Breast epithelium (tissue), 4 donors: ENCODE measurements at regions not wholly inside any gene's neighbourhood (a gene's known extent, or its start where the extent isn't known, plus 50 kb on each side); places are given as distances from the start of the nearest gene placed in this dataset.

ENCODE experiments used
- DNase-seq, 2 donors: peaks; one replicate each; pipeline ENCODE4 v3.0.0-alpha.2; 2019; ENCODE audit warnings: low spot score in 2 of 2
- H3K27ac ChIP-seq, 2 donors: fragments of 200-600 bp; sonication (generic) in 1 of 2; one replicate each; pipeline ENCODE4 v1.5.1; 2016 to 2019; ENCODE audit warnings: mild to moderate bottlenecking in 1 of 2
- H3K27me3 ChIP-seq, 2 donors: fragments of 200-600 bp; sonication (generic) in 1 of 2; one replicate each; pipeline versions ENCODE4 v1.5.1 to v1.6.0; 2017 to 2019; ENCODE audit warnings: control low read depth in 1 of 2, mild to moderate bottlenecking in 1 of 2
- H3K36me3 ChIP-seq: fragments of 200-600 bp; one replicate; pipeline ENCODE4 v1.5.1; 2019
- H3K4me1 ChIP-seq, 2 donors: fragments of 200-600 bp; sonication (generic); one replicate each; pipeline ENCODE4 v1.5.1; 2016 to 2019; ENCODE audit warnings: control low read depth in 1 of 2
- H3K4me3 ChIP-seq, 3 donors: fragments of 200-600 bp; sonication (generic); 1 replicate in 2 of 3; 2 replicates in 1 of 3; pipeline ENCODE4 v1.5.1; 2016 to 2019; ENCODE audit warnings: mild to moderate bottlenecking in 3 of 3, moderate library complexity in 2 of 3
- H3K9me3 ChIP-seq, 2 donors: fragments of 200-600 bp; sonication (generic) in 1 of 2; one replicate each; pipeline ENCODE4 v1.5.1; 2016 to 2019; ENCODE audit warnings: control low read depth in 1 of 2
- CTCF ChIP-seq, 3 donors: fragments of 450-650 bp; IDR thresholded peaks; one replicate each; pipeline ENCODE4 v1.5.1; 2016 to 2017; ENCODE audit warnings: antibody characterized with exemption in 3 of 3, mild to moderate bottlenecking in 3 of 3, moderate library complexity in 3 of 3
- POLR2A ChIP-seq: fragments of 450-650 bp; IDR thresholded peaks from one replicate; pipeline ENCODE4 v1.6.1; 2016; ENCODE audit warnings: antibody characterized with exemption, mild to moderate bottlenecking, moderate library complexity
- POLR2AphosphoS5 ChIP-seq, 3 donors: sonication (generic); formaldehyde crosslinking; IDR thresholded peaks; one replicate each; pipeline ENCODE4 v1.6.1; 2017; ENCODE audit warnings: antibody characterized with exemption in 3 of 3
- intact Hi-C: fragments of 100-400 bp; cut with DNase I; formaldehyde crosslinking; loops from one replicate; pipeline ENCODE4 v1.15.1; 2023; ENCODE audit warnings: low total_unique reads

GRCh38 chr5:61734966-61735365 lies 402.9 kb downstream of the ZSWIM6 start:
- TF ChIP-seq POLR2AphosphoS5 (IDR thresholded peaks at IDR 0.05), result no peak
- Histone ChIP-seq H3K9me3 (no peaks in the 10 kb centered on the region), H3K27ac (no peak overlapping the region), H3K4me3 (no peak overlapping the region), H3K4me1 (no peaks in the 10 kb centered on the region), H3K36me3 (no peaks in the 10 kb centered on the region), H3K27me3 (no peaks in the 10 kb centered on the region)
- intact Hi-C loops, result no loop called here
- no peak for DNase-seq

- H3K27ac ChIP-seq, result no peak overlapping the region
- H3K4me3 ChIP-seq, result no peak overlapping the region
- TF ChIP-seq CTCF (IDR thresholded peaks at IDR 0.05), result no peak
- TF ChIP-seq POLR2AphosphoS5 (IDR thresholded peaks at IDR 0.05), result no peak
- TF ChIP-seq POLR2A, result no peak
- no peaks in the 10 kb centered on the region for H3K36me3 ChIP-seq
- H3K9me3 ChIP-seq, result no peaks in the 10 kb centered on the region
- intact Hi-C loops, result no loop called here
- no peaks in the 10 kb centered on the region for H3K27me3 ChIP-seq
- no peak for DNase-seq
- no peaks in the 10 kb centered on the region for H3K4me1 ChIP-seq
Measured at GRCh38 chr5:61735531-61735930, 403.5 kb downstream of the ZSWIM6 start.

- DNase-seq, result no peak
- TF ChIP-seq CTCF (IDR thresholded peaks at IDR 0.05) (no peak), POLR2AphosphoS5 (IDR thresholded peaks at IDR 0.05) (no peak), POLR2A (no peak)
- intact Hi-C loops, result no loop called here
Measured at GRCh38 chr5:61735995-61736394, 403.9 kb downstream of the ZSWIM6 start.

GRCh38 chr5:61737301-61737963 lies 405.4 kb downstream of the ZSWIM6 start:
- DNase-seq, result no peak
- no peaks in the 10 kb centered on the region for H3K9me3 ChIP-seq
- H3K36me3 ChIP-seq, result no peaks in the 10 kb centered on the region
- intact Hi-C loops, result no loop called here
- no peak overlapping the region for H3K4me3 ChIP-seq
- no peak for TF ChIP-seq CTCF (IDR thresholded peaks at IDR 0.05)
- TF ChIP-seq POLR2A, result no peak
- TF ChIP-seq POLR2AphosphoS5 (IDR thresholded peaks at IDR 0.05), result no peak
- no peaks in the 10 kb centered on the region for H3K27me3 ChIP-seq
- H3K27ac ChIP-seq, result no peak overlapping the region
- no peaks in the 10 kb centered on the region for H3K4me1 ChIP-seq

More at GRCh38 chr5:61735995-61736394, 403.9 kb downstream of the ZSWIM6 start:
- Histone ChIP-seq H3K9me3 (no peaks in the 10 kb centered on the region), H3K27me3 (no peaks in the 10 kb centered on the region), H3K4me1 (no peaks in the 10 kb centered on the region), H3K36me3 (no peaks in the 10 kb centered on the region), H3K27ac (no peak overlapping the region), H3K4me3 (no peak overlapping the region)

GRCh38 chr5:61737964-61738340 lies 405.9 kb downstream of the ZSWIM6 start:
- no peak overlapping the region for H3K27ac ChIP-seq
- no peaks in the 10 kb centered on the region for H3K36me3 ChIP-seq
- no peak overlapping the region for H3K4me3 ChIP-seq
- intact Hi-C loops, result no loop called here
- no peaks in the 10 kb centered on the region for H3K4me1 ChIP-seq
- TF ChIP-seq POLR2A, result no peak
- no peaks in the 10 kb centered on the region for H3K9me3 ChIP-seq
- H3K27me3 ChIP-seq, result no peaks in the 10 kb centered on the region
- DNase-seq, result no peak

- H3K9me3 ChIP-seq, result no peaks in the 10 kb centered on the region
- H3K27ac ChIP-seq, result no peak overlapping the region
- no peaks in the 10 kb centered on the region for H3K4me1 ChIP-seq
- intact Hi-C loops, result no loop called here
- H3K27me3 ChIP-seq, result no peaks in the 10 kb centered on the region
- H3K4me3 ChIP-seq, result no peak overlapping the region
- TF ChIP-seq CTCF (IDR thresholded peaks at IDR 0.05) (no peak), POLR2AphosphoS5 (IDR thresholded peaks at IDR 0.05) (no peak), POLR2A (no peak)
- no peaks in the 10 kb centered on the region for H3K36me3 ChIP-seq
- DNase-seq, result no peak
Measured at GRCh38 chr5:61738446-61738845, 406.4 kb downstream of the ZSWIM6 start.
